HFFc6 (cell line): ENCODE measurements at regions not wholly inside any gene's neighbourhood (a gene's known extent, or its start where the extent isn't known, plus 50 kb on each side); places are given as distances from the start of the nearest gene placed in this dataset.

Experiments used
- DNase-seq: peaks from one replicate; pipeline ENCODE4 v3.0.0-alpha.2; 2018
- H3K27ac Mint-ChIP-seq: 2 replicates; pipeline ENCODE4 v1.8.0; 2020; ENCODE audit warnings: mild to moderate bottlenecking, mixed read lengths
- H3K27me3 Mint-ChIP-seq: 2 replicates; pipeline ENCODE4 v1.8.0; 2021; ENCODE audit warnings: mild to moderate bottlenecking, moderate library complexity, mixed read lengths; ENCODE audit not compliant: insufficient read depth
- H3K36me3 Mint-ChIP-seq: 2 replicates; pipeline ENCODE4 v1.8.0; 2021; ENCODE audit warnings: low read depth, mixed read lengths
- H3K4me1 Mint-ChIP-seq: 2 replicates; pipeline ENCODE4 v1.8.0; 2020; ENCODE audit warnings: low read depth, mixed read lengths
- H3K4me3 Mint-ChIP-seq: 2 replicates; pipeline ENCODE4 v1.8.0; 2020; ENCODE audit warnings: mild to moderate bottlenecking, moderate library complexity, mixed read lengths
- H3K9me3 Mint-ChIP-seq: 2 replicates; pipeline ENCODE4 v1.8.0; 2020; ENCODE audit warnings: mild to moderate bottlenecking, mixed read lengths
- TF ChIP-seq, protein P1 (sequence below): fragments of 200-600 bp; sonication (generic); IDR thresholded peaks from 2 replicates; pipeline ENCODE4 v1.5.0; 2021; ENCODE audit warnings: antibody characterized with exemption, mild to moderate bottlenecking

DNA sequence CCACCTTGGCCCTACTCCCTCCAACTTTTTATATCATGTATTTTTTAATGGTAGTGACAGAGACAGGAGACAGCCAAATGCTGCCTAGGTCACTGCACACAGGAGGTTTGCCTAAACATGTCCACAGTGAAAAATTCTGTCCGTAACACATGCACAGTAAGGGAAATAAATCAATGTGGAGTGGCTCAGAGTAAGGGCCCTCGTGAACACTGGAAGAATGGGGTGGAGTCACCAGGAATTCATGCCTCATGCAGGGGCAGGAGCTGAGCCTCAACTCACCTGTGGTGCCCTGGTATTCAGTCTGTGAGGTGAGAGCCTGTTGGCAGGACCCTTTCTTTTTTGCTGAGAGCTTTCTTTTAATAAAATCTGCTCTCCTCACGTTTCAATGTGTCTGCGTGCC lies 289.1 kb downstream of the TGFB2 start:
- H3K27ac Mint-ChIP-seq, result no peak overlapping the region
- H3K9me3 Mint-ChIP-seq, result peaks cover 19% of the 10 kb centered on the region
- H3K27me3 Mint-ChIP-seq, result no peaks in the 10 kb centered on the region
- H3K4me3 Mint-ChIP-seq, result no peak overlapping the region
- DNase-seq, result no peak
- TF ChIP-seq, protein P1, sequence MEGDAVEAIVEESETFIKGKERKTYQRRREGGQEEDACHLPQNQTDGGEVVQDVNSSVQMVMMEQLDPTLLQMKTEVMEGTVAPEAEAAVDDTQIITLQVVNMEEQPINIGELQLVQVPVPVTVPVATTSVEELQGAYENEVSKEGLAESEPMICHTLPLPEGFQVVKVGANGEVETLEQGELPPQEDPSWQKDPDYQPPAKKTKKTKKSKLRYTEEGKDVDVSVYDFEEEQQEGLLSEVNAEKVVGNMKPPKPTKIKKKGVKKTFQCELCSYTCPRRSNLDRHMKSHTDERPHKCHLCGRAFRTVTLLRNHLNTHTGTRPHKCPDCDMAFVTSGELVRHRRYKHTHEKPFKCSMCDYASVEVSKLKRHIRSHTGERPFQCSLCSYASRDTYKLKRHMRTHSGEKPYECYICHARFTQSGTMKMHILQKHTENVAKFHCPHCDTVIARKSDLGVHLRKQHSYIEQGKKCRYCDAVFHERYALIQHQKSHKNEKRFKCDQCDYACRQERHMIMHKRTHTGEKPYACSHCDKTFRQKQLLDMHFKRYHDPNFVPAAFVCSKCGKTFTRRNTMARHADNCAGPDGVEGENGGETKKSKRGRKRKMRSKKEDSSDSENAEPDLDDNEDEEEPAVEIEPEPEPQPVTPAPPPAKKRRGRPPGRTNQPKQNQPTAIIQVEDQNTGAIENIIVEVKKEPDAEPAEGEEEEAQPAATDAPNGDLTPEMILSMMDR, result no peak
- no peaks in the 10 kb centered on the region for H3K4me1 Mint-ChIP-seq
- no peaks in the 10 kb centered on the region; the same call in 1 of the 2 replicates for H3K36me3 Mint-ChIP-seq

DNA sequence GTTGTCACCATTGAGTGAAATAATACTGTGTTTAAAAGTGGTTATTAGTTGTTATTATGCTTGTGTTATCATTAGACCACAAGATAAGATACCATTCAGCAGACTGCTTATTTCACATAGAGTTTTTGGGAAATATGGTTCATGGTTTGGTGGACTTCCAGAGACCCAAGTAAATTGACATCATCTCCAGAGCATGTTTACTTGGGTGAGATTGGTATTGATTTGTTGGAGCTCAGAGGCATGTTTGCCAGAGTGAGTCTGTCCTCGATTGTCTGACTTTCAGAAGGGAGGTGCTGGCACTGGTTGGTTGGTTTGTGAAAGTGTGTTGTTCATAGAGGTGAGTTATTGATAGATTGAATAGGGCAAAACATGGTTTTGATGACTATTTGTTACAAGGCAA lies 291.4 kb downstream of the TGFB2 start:
- no peaks in the 10 kb centered on the region for H3K36me3 Mint-ChIP-seq
- H3K27me3 Mint-ChIP-seq, result no peaks in the 10 kb centered on the region
- H3K27ac Mint-ChIP-seq, result no peak overlapping the region
- TF ChIP-seq, protein P1, result no peak
- DNase-seq, result no peak
- no peaks in the 10 kb centered on the region for H3K4me1 Mint-ChIP-seq
- H3K9me3 Mint-ChIP-seq, result peaks cover 5% of the 10 kb centered on the region; the same call in 1 of the 2 replicates
- no peak overlapping the region for H3K4me3 Mint-ChIP-seq

DNA sequence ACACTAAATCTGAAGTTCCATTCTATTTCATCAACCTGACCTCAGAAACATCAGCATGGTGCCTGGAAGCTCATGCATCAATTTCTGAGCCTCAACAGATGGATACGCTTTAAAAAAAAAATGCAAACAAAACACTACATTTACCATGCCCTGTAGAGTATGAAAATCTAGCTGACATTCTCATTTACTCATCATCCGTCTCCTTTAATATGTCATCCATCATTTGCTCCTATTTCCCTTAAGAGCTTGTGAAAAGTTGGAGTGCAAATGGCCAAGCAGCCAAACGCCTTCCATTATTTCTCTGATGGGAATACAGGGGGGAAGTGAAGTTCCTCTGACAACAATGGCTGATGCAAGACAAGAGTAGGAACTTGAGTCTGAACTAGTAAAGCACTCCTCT lies 295.0 kb downstream of the TGFB2 start:
- no peak overlapping the region for H3K27ac Mint-ChIP-seq

DNA sequence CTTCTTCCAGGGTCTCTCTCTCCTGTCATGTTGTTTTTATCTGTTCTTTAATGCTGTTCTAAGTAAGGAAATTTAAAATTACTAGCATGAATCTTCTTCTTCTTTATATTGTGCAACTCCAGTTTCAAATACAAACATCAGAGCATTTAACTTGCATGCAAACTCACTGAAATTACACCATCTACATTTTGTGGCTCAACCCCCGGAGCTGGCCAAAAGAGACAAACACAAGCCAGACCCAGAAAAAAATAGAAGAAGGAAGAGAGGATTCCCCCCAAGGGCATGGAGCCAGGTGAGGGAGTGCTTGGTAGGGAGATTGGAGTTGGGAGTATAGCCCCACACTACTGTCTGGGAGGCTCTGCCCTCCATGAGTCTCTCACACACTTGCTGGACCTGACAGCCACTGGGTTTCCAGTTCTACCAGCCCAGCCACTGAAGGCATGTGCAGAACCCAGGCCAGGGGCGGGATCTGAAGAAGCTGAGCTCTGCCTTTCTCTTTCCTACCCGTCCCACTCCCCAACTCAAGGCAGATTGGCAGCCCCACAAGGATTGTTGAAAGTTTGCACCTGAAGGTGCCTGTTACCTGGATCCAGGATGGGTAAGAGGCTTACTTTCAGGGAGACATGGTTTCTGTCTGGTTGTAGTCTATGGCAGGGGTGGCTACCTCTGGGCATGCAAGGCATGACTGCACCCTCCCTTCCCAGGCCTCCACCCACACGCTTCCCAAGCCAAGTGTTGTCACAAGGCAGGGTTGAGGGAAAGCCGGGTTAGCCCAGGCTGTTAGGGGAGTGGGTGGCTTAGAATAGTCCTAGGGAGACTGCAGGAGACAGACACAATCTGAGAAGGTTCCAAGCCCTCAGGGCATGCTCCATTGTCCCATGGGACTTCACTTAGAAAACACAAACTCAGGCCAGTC lies 297.2 kb downstream of the TGFB2 start:
- Mint-ChIP-seq H3K27me3 (no peaks in the 10 kb centered on the region; the same call in 1 of the 2 replicates), H3K27ac (no peak overlapping the region), H3K4me3 (no peak overlapping the region), H3K36me3 (no peaks in the 10 kb centered on the region), H3K4me1 (no peaks in the 10 kb centered on the region), H3K9me3 (no peaks in the 10 kb centered on the region)
- no peak for DNase-seq
- TF ChIP-seq, protein P1, result no peak

More for the DNA sequence above, 295.0 kb downstream of the TGFB2 start:
- Mint-ChIP-seq H3K36me3 (no peaks in the 10 kb centered on the region), H3K27me3 (no peaks in the 10 kb centered on the region; the same call in 1 of the 2 replicates), H3K4me3 (no peak overlapping the region), H3K4me1 (no peaks in the 10 kb centered on the region), H3K9me3 (no peaks in the 10 kb centered on the region)
- no peak for DNase-seq
- TF ChIP-seq, protein P1, result no peak

DNA sequence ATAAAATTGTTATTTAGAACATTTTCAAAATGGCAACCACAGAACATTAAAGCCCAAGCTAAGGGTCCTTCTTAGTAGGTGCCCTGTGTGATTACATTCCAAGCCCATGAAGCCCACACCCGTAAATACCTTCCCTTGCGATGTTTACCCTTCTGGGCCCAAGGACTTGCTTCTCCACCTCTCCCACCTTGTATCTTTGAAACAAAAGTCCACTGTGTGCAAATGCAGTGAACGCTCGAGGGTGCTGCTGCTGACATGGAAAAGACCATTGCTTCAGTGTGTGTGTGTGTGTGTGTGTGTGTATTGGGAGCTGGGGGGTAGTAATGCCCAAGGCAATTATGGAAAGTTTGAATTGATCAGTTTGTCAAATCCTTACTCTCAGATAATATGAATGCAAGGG lies 298.1 kb downstream of the TGFB2 start:
- Mint-ChIP-seq H3K27ac (no peak overlapping the region), H3K4me3 (no peak overlapping the region), H3K9me3 (no peaks in the 10 kb centered on the region), H3K36me3 (no peaks in the 10 kb centered on the region), H3K27me3 (no peaks in the 10 kb centered on the region; the same call in 1 of the 2 replicates), H3K4me1 (no peaks in the 10 kb centered on the region)
- TF ChIP-seq, protein P1, result no peak
- no peak for DNase-seq
